Upper lobe of left lung (tissue), 6 donors: ENCODE measurements at regions not wholly inside any gene's neighbourhood (a gene's known extent, or its start where the extent isn't known, plus 50 kb on each side); places are given as distances from the start of the nearest gene placed in this dataset.

Experiments
- ATAC-seq, 2 donors: fragments of 200-7000 bp; cut with Tn5 transposase; one replicate each; pipeline ENCODE4 v1.9.1; 2022; ENCODE audit warnings: mild to moderate bottlenecking in 2 of 2, moderate library complexity in 2 of 2; ENCODE audit not compliant: low FRiP score in 2 of 2
- DNase-seq, 2 donors: peaks; one replicate each; pipeline ENCODE4 v3.0.0-alpha.2; 2019 to 2020
- H3K27ac ChIP-seq, 4 donors: fragments of 200-600 bp; sonication (generic); one replicate each; pipeline ENCODE4 v1.5.1; 2016 to 2019
- H3K27me3 ChIP-seq, 4 donors: fragments of 200-600 bp; sonication (generic); one replicate each; pipeline ENCODE4 v1.5.1; 2017 to 2019
- H3K36me3 ChIP-seq, 4 donors: fragments of 200-600 bp; sonication (generic); one replicate each; pipeline ENCODE4 v1.5.1; 2016 to 2019
- H3K4me1 ChIP-seq, 4 donors: fragments of 200-600 bp; sonication (generic); one replicate each; pipeline ENCODE4 v1.5.1; 2018 to 2019
- H3K4me3 ChIP-seq, 4 donors: fragments of 200-600 bp; sonication (generic); one replicate each; pipeline ENCODE4 v1.5.1; 2017 to 2019; ENCODE audit warnings: mild to moderate bottlenecking in 2 of 4, moderate library complexity in 1 of 4
- H3K9me3 ChIP-seq, 4 donors: fragments of 200-600 bp; sonication (generic); one replicate each; pipeline ENCODE4 v1.5.1; 2018 to 2019
- CTCF ChIP-seq, 6 experiments: fragments of 450-650 bp in 4 of 6; fragments of 200-600 bp in 2 of 6; sonication (generic) in 2 of 6; IDR thresholded peaks; one replicate each; pipeline ENCODE4 v1.5.1; 2016 to 2019; ENCODE audit warnings: antibody characterized with exemption in 6 of 6
- EP300 ChIP-seq, 4 donors: sonication (generic); formaldehyde crosslinking; IDR thresholded peaks; one replicate each; pipeline ENCODE4 v1.5.1; 2017; ENCODE audit warnings: antibody characterized with exemption in 4 of 4, control low read depth in 2 of 4
- POLR2A ChIP-seq, 4 donors: fragments of 450-650 bp; IDR thresholded peaks; one replicate each; pipeline ENCODE4 v1.5.1; 2016 to 2017; ENCODE audit warnings: antibody characterized with exemption in 4 of 4, mild to moderate bottlenecking in 2 of 4
- POLR2AphosphoS5 ChIP-seq, 2 donors: sonication (generic); formaldehyde crosslinking; IDR thresholded peaks; one replicate each; pipeline ENCODE4 v1.5.1; 2017; ENCODE audit warnings: antibody characterized with exemption in 2 of 2
- WGBS, 2 donors: methylation state at CpG; one replicate each; pipeline ENCODE4 v1.1.5; 2017 to 2018; 5-methylcytosine and 5-hydroxymethylcytosine counted together
- donor health status: DM: no; HTN: no; CAD: no; lungs with moderate emphysema.
- donor health status: DM: no; HTN: yes; CAD: no; lungs with severe emphysema.

- no peak overlapping the region for H3K27ac ChIP-seq
- H3K36me3 ChIP-seq: no peaks in the 10 kb centered on the region
- TF ChIP-seq POLR2A (IDR thresholded peaks at IDR 0.05) (no peak), EP300 (IDR thresholded peaks at IDR 0.05) (no peak), POLR2AphosphoS5 (IDR thresholded peaks at IDR 0.05) (no peak), CTCF (IDR thresholded peaks at IDR 0.05) (no peak)
- ATAC-seq (peak in 1 of 2 donors; percentile 34), DNase-seq (no peak)
- WGBS, 2 donors: 27 to 31% methylated on average over 9 of the region's 9 CpGs
- H3K27me3 ChIP-seq: no peaks in the 10 kb centered on the region
- no peaks in the 10 kb centered on the region for H3K9me3 ChIP-seq
- H3K4me1 ChIP-seq: no peaks in the 10 kb centered on the region
- no peak overlapping the region for H3K4me3 ChIP-seq
Measured at GRCh38 chr15:88375234-88375927, 91.8 kb downstream of the MRPL46 start.

- no peak overlapping the region for H3K4me3 ChIP-seq
- H3K4me1 ChIP-seq: no peaks in the 10 kb centered on the region
- DNase-seq: no peak
- H3K36me3 ChIP-seq: no peaks in the 10 kb centered on the region
- TF ChIP-seq EP300 (IDR thresholded peaks at IDR 0.05): no peak
- no peak for TF ChIP-seq POLR2AphosphoS5 (IDR thresholded peaks at IDR 0.05)
- TF ChIP-seq CTCF (IDR thresholded peaks at IDR 0.05): no peak
- TF ChIP-seq POLR2A (IDR thresholded peaks at IDR 0.05): no peak
- ATAC-seq: no peak
- no peaks in the 10 kb centered on the region for H3K9me3 ChIP-seq
- no peaks in the 10 kb centered on the region for H3K27me3 ChIP-seq
- no peak overlapping the region for H3K27ac ChIP-seq
- 75 to 80% methylated on average over 10 of the region's 10 CpGs for WGBS, 2 donors
Measured at GRCh38 chr15:88365124-88365523, 102.1 kb downstream of the MRPL46 start.

- DNase-seq: no peak
- TF ChIP-seq EP300 (IDR thresholded peaks at IDR 0.05): no peak
- H3K4me3 ChIP-seq: no peak overlapping the region
- peak in 1 of 2 donors; percentile 6 for ATAC-seq
- WGBS, 2 donors: 59 to 67% methylated on average over 4 of the region's 4 CpGs
- no peaks in the 10 kb centered on the region for H3K4me1 ChIP-seq
- H3K9me3 ChIP-seq: peaks cover 0 to 9% (median 4%) of the 10 kb centered on the region in 4 donors
- H3K27ac ChIP-seq: no peak overlapping the region
- H3K36me3 ChIP-seq: no peaks in the 10 kb centered on the region
- no peaks in the 10 kb centered on the region for H3K27me3 ChIP-seq
Measured at GRCh38 chr15:88348579-88349230, 92.2 kb upstream of the NTRK3 start.

- Histone ChIP-seq H3K27ac (no peak overlapping the region), H3K4me3 (no peak overlapping the region), H3K4me1 (no peaks in the 10 kb centered on the region), H3K36me3 (no peaks in the 10 kb centered on the region), H3K27me3 (no peaks in the 10 kb centered on the region), H3K9me3 (no peaks in the 10 kb centered on the region)
- DNase-seq (no peak), ATAC-seq (no peak)
- no peak for TF ChIP-seq EP300 (IDR thresholded peaks at IDR 0.05)
- TF ChIP-seq POLR2AphosphoS5 (IDR thresholded peaks at IDR 0.05): no peak
- no peak for TF ChIP-seq CTCF (IDR thresholded peaks at IDR 0.05)
- no peak for TF ChIP-seq POLR2A (IDR thresholded peaks at IDR 0.05)
- 59 to 77% methylated on average over 4 of the region's 4 CpGs for WGBS, 2 donors
Measured at GRCh38 chr15:88345962-88346361, 89.4 kb upstream of the NTRK3 start.

- H3K27ac ChIP-seq: no peak overlapping the region
- TF ChIP-seq POLR2A (IDR thresholded peaks at IDR 0.05): no peak
- no peak for TF ChIP-seq POLR2AphosphoS5 (IDR thresholded peaks at IDR 0.05)
- TF ChIP-seq EP300 (IDR thresholded peaks at IDR 0.05): no peak
- no peak for TF ChIP-seq CTCF (IDR thresholded peaks at IDR 0.05)
- no peak overlapping the region for H3K4me3 ChIP-seq
- ATAC-seq (no peak), DNase-seq (no peak)
- H3K4me1 ChIP-seq: no peaks in the 10 kb centered on the region
- no peaks in the 10 kb centered on the region for H3K36me3 ChIP-seq
- no peaks in the 10 kb centered on the region for H3K9me3 ChIP-seq
- 79 to 85% methylated on average over 2 of the region's 2 CpGs for WGBS, 2 donors
- no peaks in the 10 kb centered on the region for H3K27me3 ChIP-seq
Measured at GRCh38 chr15:88344786-88345185, 88.2 kb upstream of the NTRK3 start.
